H1 (cell line): ENCODE measurements at regions not wholly inside any gene's neighbourhood (a gene's known extent, or its start where the extent isn't known, plus 50 kb on each side); places are given as distances from the start of the nearest gene placed in this dataset.

Experiments
- TF ChIP-seq, protein P1 (sequence below): IDR thresholded peaks from 2 replicates; pipeline ENCODE4 v1.6.1; 2012; ENCODE audit warnings: inconsistent platforms

DNA sequence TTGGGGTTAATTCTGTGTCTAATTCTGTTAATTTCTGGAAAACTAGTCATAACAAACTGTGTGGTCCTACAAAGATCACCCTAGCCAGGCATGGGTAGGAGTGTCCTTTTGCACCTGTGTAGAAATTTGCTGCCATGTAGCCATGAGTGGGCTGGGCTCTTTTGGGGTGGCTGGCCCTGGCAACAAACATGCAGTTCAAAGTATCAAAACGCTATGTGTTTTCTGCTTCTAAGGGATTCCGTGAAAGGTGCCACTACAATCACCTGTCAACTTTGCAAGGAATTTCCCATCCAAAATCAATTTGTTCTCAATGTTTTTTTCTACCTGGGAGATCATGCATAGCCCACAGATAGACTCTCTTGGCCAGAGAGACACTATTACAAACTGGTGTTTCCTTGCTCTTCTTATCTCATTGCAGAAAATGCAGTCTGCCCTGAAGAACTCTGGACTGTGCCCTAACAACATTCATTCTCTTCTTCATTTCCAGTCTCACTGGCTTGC, 537.7 kb upstream of the ID2 start (continued):
- TF ChIP-seq, protein P1, sequence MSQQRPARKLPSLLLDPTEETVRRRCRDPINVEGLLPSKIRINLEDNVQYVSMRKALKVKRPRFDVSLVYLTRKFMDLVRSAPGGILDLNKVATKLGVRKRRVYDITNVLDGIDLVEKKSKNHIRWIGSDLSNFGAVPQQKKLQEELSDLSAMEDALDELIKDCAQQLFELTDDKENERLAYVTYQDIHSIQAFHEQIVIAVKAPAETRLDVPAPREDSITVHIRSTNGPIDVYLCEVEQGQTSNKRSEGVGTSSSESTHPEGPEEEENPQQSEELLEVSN: no peak
